ENCODE measurements at regions not wholly inside any gene's neighbourhood (a gene's known extent, or its start where the extent isn't known, plus 50 kb on each side); places are given as distances from the start of the nearest gene placed in this dataset.

DNA sequence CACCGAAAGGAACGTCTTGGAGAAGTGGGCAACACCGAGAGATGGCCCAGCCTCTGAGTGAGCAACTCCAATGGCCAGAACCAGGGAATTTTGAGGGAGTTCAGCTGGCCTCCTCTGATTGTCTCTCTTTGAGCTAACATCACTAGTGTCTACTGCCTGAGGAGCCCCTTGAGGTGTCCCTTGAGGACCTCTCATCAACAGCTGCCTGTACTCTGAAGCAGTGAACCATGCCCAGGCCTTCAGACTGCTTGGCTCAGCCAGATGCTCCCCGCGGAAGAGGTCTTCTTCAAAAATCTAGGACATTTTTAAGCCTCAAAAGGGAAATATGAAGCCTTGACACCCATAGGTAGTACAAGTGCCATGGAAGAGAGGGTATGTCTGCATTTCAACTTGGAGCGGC lies 430.4 kb downstream of the TXNL1 start:
- H3K79me2 ChIP-seq (ENCODE audit: control insufficient read depth, insufficient read depth, low read length) = no peaks in the 10 kb centered on the region
- WGBS (ENCODE audit: insufficient coverage, low coverage, missing lambda C conversion rate) = 0% methylated on average over 5 of the region's 6 CpGs
- ATAC-seq (no peak), FAIRE-seq (no peak), DNase-seq (ENCODE audit: extremely low read depth in 1 of 4, low spot score in 3 of 4) (no peak)
- in situ Hi-C loops (cut with MboI) (no loop called here), intact Hi-C loops (cut with micrococcal nuclease) (no loop called here)
- ChIA-PET CTCF (ENCODE audit: low intra/inter-chr PET ratio) (no interaction called here), POLR2A (no interaction called here)
- no peaks in the 10 kb centered on the region for H3K36me3 ChIP-seq (ENCODE audit: control insufficient read depth, insufficient read depth, low read length)
- no peak overlapping the region for H3K27ac ChIP-seq (ENCODE audit: extremely low read depth, low read depth, low read length)
- H3K9me3 ChIP-seq (replicated peaks; ENCODE audit: control insufficient read depth, insufficient read depth, low read depth, low read length) = no peaks in the 10 kb centered on the region
- no peak overlapping the region for H2AFZ ChIP-seq (ENCODE audit: low read depth, low read length)
- no peak overlapping the region for H3K4me3 ChIP-seq
- BruUV-seq (replicated peaks) = no TSS peak
- H4K20me1 ChIP-seq (replicated peaks; ENCODE audit: control insufficient read depth, insufficient read depth, low read length) = no peaks in the 10 kb centered on the region
- no peaks in the 10 kb centered on the region for H3K27me3 ChIP-seq (ENCODE audit: control insufficient read depth in 2 of 2, insufficient read depth in 2 of 2, low read length in 2 of 2)
- H3K9me1 ChIP-seq (ENCODE audit: control insufficient read depth, insufficient read depth, low read length) = no peaks in the 10 kb centered on the region
- H3K9ac ChIP-seq (ENCODE audit: insufficient read depth in 1 of 2, low read depth in 2 of 2, low read length in 2 of 2) = no peak overlapping the region
- H3K4me1 ChIP-seq (replicated peaks in 1 of 2; ENCODE audit: control insufficient read depth in 2 of 2, insufficient read depth in 2 of 2, low read length in 2 of 2) = no peaks in the 10 kb centered on the region
- no peak overlapping the region for H3K4me2 ChIP-seq (ENCODE audit: insufficient read depth, low read length)
- TF ChIP-seq, protein P1, sequence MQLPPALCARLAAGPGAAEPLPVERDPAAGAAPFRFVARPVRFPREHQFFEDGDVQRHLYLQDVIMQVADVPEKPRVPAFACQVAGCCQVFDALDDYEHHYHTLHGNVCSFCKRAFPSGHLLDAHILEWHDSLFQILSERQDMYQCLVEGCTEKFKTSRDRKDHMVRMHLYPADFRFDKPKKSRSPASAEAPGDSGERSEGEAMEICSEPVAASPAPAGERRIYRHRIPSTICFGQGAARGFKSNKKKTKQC (CRISPR knock-in tag; IDR thresholded peaks at IDR 0.05) = no peak
- TF ChIP-seq, protein P2, sequence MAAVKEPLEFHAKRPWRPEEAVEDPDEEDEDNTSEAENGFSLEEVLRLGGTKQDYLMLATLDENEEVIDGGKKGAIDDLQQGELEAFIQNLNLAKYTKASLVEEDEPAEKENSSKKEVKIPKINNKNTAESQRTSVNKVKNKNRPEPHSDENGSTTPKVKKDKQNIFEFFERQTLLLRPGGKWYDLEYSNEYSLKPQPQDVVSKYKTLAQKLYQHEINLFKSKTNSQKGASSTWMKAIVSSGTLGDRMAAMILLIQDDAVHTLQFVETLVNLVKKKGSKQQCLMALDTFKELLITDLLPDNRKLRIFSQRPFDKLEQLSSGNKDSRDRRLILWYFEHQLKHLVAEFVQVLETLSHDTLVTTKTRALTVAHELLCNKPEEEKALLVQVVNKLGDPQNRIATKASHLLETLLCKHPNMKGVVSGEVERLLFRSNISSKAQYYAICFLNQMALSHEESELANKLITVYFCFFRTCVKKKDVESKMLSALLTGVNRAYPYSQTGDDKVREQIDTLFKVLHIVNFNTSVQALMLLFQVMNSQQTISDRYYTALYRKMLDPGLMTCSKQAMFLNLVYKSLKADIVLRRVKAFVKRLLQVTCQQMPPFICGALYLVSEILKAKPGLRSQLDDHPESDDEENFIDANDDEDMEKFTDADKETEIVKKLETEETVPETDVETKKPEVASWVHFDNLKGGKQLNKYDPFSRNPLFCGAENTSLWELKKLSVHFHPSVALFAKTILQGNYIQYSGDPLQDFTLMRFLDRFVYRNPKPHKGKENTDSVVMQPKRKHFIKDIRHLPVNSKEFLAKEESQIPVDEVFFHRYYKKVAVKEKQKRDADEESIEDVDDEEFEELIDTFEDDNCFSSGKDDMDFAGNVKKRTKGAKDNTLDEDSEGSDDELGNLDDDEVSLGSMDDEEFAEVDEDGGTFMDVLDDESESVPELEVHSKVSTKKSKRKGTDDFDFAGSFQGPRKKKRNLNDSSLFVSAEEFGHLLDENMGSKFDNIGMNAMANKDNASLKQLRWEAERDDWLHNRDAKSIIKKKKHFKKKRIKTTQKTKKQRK (IDR thresholded peaks at IDR 0.05; ENCODE audit: borderline replicate concordance, low read depth, low read length) = no peak
- TF ChIP-seq HDAC2 (IDR thresholded peaks at IDR 0.05) (no peak), ETS2 (tag; IDR thresholded peaks at IDR 0.05; ENCODE audit: borderline replicate concordance, poor library complexity, severe bottlenecking) (no peak), ATF1 (CRISPR knock-in tag; IDR thresholded peaks at IDR 0.05) (no peak), ATF1 (tag; IDR thresholded peaks at IDR 0.05) (no peak), ILK (tag; IDR thresholded peaks at IDR 0.05; ENCODE audit: borderline replicate concordance, low read depth) (no peak), SMARCA4 (IDR thresholded peaks at IDR 0.05) (no peak), ELF1 (tag; IDR thresholded peaks at IDR 0.05) (no peak), FOXA1 (IDR thresholded peaks at IDR 0.05; ENCODE audit: borderline replicate concordance) (no peak), ZNF57 (CRISPR knock-in tag; IDR thresholded peaks at IDR 0.05) (no peak)
- TF ChIP-seq, protein P3, sequence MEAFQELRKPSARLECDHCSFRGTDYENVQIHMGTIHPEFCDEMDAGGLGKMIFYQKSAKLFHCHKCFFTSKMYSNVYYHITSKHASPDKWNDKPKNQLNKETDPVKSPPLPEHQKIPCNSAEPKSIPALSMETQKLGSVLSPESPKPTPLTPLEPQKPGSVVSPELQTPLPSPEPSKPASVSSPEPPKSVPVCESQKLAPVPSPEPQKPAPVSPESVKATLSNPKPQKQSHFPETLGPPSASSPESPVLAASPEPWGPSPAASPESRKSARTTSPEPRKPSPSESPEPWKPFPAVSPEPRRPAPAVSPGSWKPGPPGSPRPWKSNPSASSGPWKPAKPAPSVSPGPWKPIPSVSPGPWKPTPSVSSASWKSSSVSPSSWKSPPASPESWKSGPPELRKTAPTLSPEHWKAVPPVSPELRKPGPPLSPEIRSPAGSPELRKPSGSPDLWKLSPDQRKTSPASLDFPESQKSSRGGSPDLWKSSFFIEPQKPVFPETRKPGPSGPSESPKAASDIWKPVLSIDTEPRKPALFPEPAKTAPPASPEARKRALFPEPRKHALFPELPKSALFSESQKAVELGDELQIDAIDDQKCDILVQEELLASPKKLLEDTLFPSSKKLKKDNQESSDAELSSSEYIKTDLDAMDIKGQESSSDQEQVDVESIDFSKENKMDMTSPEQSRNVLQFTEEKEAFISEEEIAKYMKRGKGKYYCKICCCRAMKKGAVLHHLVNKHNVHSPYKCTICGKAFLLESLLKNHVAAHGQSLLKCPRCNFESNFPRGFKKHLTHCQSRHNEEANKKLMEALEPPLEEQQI (IDR thresholded peaks at IDR 0.05) = no peak
- TF ChIP-seq, protein P4, sequence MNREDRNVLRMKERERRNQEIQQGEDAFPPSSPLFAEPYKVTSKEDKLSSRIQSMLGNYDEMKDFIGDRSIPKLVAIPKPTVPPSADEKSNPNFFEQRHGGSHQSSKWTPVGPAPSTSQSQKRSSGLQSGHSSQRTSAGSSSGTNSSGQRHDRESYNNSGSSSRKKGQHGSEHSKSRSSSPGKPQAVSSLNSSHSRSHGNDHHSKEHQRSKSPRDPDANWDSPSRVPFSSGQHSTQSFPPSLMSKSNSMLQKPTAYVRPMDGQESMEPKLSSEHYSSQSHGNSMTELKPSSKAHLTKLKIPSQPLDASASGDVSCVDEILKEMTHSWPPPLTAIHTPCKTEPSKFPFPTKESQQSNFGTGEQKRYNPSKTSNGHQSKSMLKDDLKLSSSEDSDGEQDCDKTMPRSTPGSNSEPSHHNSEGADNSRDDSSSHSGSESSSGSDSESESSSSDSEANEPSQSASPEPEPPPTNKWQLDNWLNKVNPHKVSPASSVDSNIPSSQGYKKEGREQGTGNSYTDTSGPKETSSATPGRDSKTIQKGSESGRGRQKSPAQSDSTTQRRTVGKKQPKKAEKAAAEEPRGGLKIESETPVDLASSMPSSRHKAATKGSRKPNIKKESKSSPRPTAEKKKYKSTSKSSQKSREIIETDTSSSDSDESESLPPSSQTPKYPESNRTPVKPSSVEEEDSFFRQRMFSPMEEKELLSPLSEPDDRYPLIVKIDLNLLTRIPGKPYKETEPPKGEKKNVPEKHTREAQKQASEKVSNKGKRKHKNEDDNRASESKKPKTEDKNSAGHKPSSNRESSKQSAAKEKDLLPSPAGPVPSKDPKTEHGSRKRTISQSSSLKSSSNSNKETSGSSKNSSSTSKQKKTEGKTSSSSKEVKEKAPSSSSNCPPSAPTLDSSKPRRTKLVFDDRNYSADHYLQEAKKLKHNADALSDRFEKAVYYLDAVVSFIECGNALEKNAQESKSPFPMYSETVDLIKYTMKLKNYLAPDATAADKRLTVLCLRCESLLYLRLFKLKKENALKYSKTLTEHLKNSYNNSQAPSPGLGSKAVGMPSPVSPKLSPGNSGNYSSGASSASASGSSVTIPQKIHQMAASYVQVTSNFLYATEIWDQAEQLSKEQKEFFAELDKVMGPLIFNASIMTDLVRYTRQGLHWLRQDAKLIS (CRISPR knock-in tag; IDR thresholded peaks at IDR 0.05) = no peak
